Liver (tissue), 7 donors: ENCODE measurements at regions not wholly inside any gene's neighbourhood (a gene's known extent, or its start where the extent isn't known, plus 50 kb on each side); places are given as distances from the start of the nearest gene placed in this dataset.

Experiments
- DNase-seq: peaks from one replicate; pipeline ENCODE4 v3.0.0-alpha.2; 2017; ENCODE audit warnings: low spot score
- H3K27ac ChIP-seq, 2 donors: one replicate each; pipeline ENCODE4 v1.7.0; 2013; ENCODE audit warnings: inconsistent platforms in 2 of 2, low read length in 2 of 2, control low read depth in 1 of 2, low read depth in 1 of 2, mild to moderate bottlenecking in 1 of 2
- H3K27me3 ChIP-seq, 4 donors: one replicate each; pipeline versions ENCODE4 v1.6.1 to v1.7.0; 2013; ENCODE audit warnings: low read length in 3 of 4, inconsistent platforms in 1 of 4, mild to moderate bottlenecking in 1 of 4, moderate library complexity in 1 of 4; ENCODE audit not compliant: control insufficient read depth in 4 of 4, insufficient read depth in 4 of 4
- H3K36me3 ChIP-seq, 4 donors: one replicate each; pipeline versions ENCODE4 v1.6.1 to v1.7.0; 2013; ENCODE audit warnings: low read length in 3 of 4, mild to moderate bottlenecking in 3 of 4, low read depth in 1 of 4, moderate library complexity in 1 of 4; ENCODE audit not compliant: control insufficient read depth in 4 of 4, insufficient read depth in 3 of 4
- H3K4me1 ChIP-seq, 4 donors: one replicate each; pipeline versions ENCODE4 v1.6.1 to v1.7.0; 2013; ENCODE audit warnings: low read length in 3 of 4, mild to moderate bottlenecking in 3 of 4, moderate library complexity in 1 of 4; ENCODE audit not compliant: control insufficient read depth in 4 of 4, insufficient read depth in 4 of 4
- H3K4me3 ChIP-seq, 3 donors: one replicate each; pipeline versions ENCODE4 v1.6.1 to v1.7.0; 2013; ENCODE audit warnings: low read length in 3 of 3, control low read depth in 1 of 3, low read depth in 1 of 3, mild to moderate bottlenecking in 1 of 3
- H3K9ac ChIP-seq, 2 donors: one replicate each; pipeline ENCODE4 v1.7.0; 2013; ENCODE audit warnings: low read length in 2 of 2, mild to moderate bottlenecking in 2 of 2, moderate library complexity in 2 of 2, control low read depth in 1 of 2, low read depth in 1 of 2
- H3K9me3 ChIP-seq, 4 donors: one replicate each; pipeline versions ENCODE4 v1.6.1 to v1.7.0; 2013; ENCODE audit warnings: low read length in 3 of 4; ENCODE audit not compliant: control insufficient read depth in 4 of 4
- ATF3 ChIP-seq: IDR thresholded peaks from 2 replicates; pipeline ENCODE4 v1.6.1; 2016; ENCODE audit warnings: antibody characterized with exemption
- EGR1 ChIP-seq, 2 donors: IDR thresholded peaks; 2 replicates each; pipeline ENCODE4 v1.6.1; 2016 to 2018; ENCODE audit warnings: antibody characterized with exemption in 2 of 2, low read depth in 2 of 2
- FOXA1 ChIP-seq: IDR thresholded peaks from 2 replicates; pipeline ENCODE4 v1.6.1; 2016; ENCODE audit warnings: antibody characterized with exemption
- FOXA2 ChIP-seq: IDR thresholded peaks from 2 replicates; pipeline ENCODE4 v1.6.1; 2016; ENCODE audit warnings: antibody characterized with exemption
- GABPA ChIP-seq, 2 donors: IDR thresholded peaks in 1 of 2; conservative IDR thresholded peaks in 1 of 2; 2 replicates each; pipeline ENCODE4 v1.6.1; 2016; ENCODE audit warnings: antibody characterized with exemption in 2 of 2, mild to moderate bottlenecking in 1 of 2, moderate library complexity in 1 of 2
- HNF4A ChIP-seq, 2 donors: conservative IDR thresholded peaks; 2 replicates each; pipeline ENCODE4 v1.6.1; 2016; ENCODE audit warnings: antibody characterized with exemption in 2 of 2, mild to moderate bottlenecking in 2 of 2
- HNF4G ChIP-seq: IDR thresholded peaks from 2 replicates; pipeline ENCODE4 v1.6.1; 2016; ENCODE audit warnings: antibody characterized with exemption
- JUND ChIP-seq, 2 donors: IDR thresholded peaks; 2 replicates each; pipeline ENCODE4 v1.6.1; 2016; ENCODE audit warnings: antibody characterized with exemption in 2 of 2
- MAX ChIP-seq: IDR thresholded peaks from 2 replicates; pipeline ENCODE4 v1.6.1; 2016; ENCODE audit warnings: antibody characterized with exemption
- RAD21 ChIP-seq, 2 donors: IDR thresholded peaks; 2 replicates each; pipeline ENCODE4 v1.6.1; 2016; ENCODE audit warnings: antibody characterized with exemption in 2 of 2, mild to moderate bottlenecking in 2 of 2
- REST ChIP-seq: IDR thresholded peaks from 2 replicates; pipeline ENCODE4 v1.6.1; 2016; ENCODE audit warnings: antibody characterized with exemption, mild to moderate bottlenecking
- RXRA ChIP-seq, 2 donors: IDR thresholded peaks; 2 replicates each; pipeline ENCODE4 v1.6.1; 2017 to 2018; ENCODE audit warnings: antibody characterized with exemption in 2 of 2, mild to moderate bottlenecking in 1 of 2
- SP1 ChIP-seq: IDR thresholded peaks from 2 replicates; pipeline ENCODE4 v1.6.1; 2018; ENCODE audit warnings: antibody characterized with exemption, mild to moderate bottlenecking
- TAF1 ChIP-seq: conservative IDR thresholded peaks from 2 replicates; pipeline ENCODE4 v1.6.1; 2016; ENCODE audit warnings: antibody characterized with exemption, mild to moderate bottlenecking
- YY1 ChIP-seq: IDR thresholded peaks from 2 replicates; pipeline ENCODE4 v1.6.1; 2016; ENCODE audit warnings: antibody characterized with exemption, mild to moderate bottlenecking
- ZBTB33 ChIP-seq: IDR thresholded peaks from 2 replicates; pipeline ENCODE4 v1.6.1; 2016; ENCODE audit warnings: antibody characterized with exemption
- WGBS: extraction: QIAGEN DNeasy Blood & Tissue Kit; methylation state at CpG from one replicate; pipeline ENCODE4 v1.1.7; 2013; 5-methylcytosine and 5-hydroxymethylcytosine counted together
- donor health status: healthy.
- donor health status: healthy.
- donor health status: healthy.
- donor health status: healthy.

- Histone ChIP-seq H3K27me3 (peaks cover 0 to 2% (median 0%) of the 10 kb centered on the region in 4 donors), H3K9me3 (no peaks in the 10 kb centered on the region), H3K36me3 (no peaks in the 10 kb centered on the region), H3K27ac (no peak overlapping the region), H3K4me3 (no peak overlapping the region), H3K4me1 (no peaks in the 10 kb centered on the region), H3K9ac (no peak overlapping the region)
- DNase-seq = no peak
- TF ChIP-seq HNF4A (conservative IDR thresholded peaks at IDR 0.05) (no peak), GABPA (IDR thresholded peaks at IDR 0.05 in 1 of 2, conservative IDR thresholded peaks at IDR 0.05 in 1 of 2) (no peak), RAD21 (IDR thresholded peaks at IDR 0.05) (no peak), ZBTB33 (no peak), FOXA1 (no peak), REST (no peak), FOXA2 (no peak), MAX (no peak)
- 82% methylated on average over 3 of the region's 3 CpGs for WGBS
Observed at GRCh38 chr9:20070336-20070735, 281.5 kb upstream of the SLC24A2 start.

GRCh38 chr9:20065796-20066700, 277.2 kb upstream of the SLC24A2 start:
- H3K9me3 ChIP-seq = no peaks in the 10 kb centered on the region
- no peak overlapping the region for H3K9ac ChIP-seq
- no peaks in the 10 kb centered on the region for H3K4me1 ChIP-seq
- H3K27me3 ChIP-seq = no peaks in the 10 kb centered on the region
- H3K4me3 ChIP-seq = no peak overlapping the region
- no peak overlapping the region for H3K27ac ChIP-seq
- no peak for DNase-seq
- H3K36me3 ChIP-seq = no peaks in the 10 kb centered on the region
- no peak for TF ChIP-seq EGR1 (IDR thresholded peaks at IDR 0.05; ENCODE audit: low read depth in 2 of 2)
- TF ChIP-seq FOXA1 = no peak
- TF ChIP-seq FOXA2 = no peak
- no peak for TF ChIP-seq REST
- no peak for TF ChIP-seq RAD21 (IDR thresholded peaks at IDR 0.05)
- no peak for TF ChIP-seq YY1
- TF ChIP-seq TAF1 = no peak
- no peak for TF ChIP-seq ZBTB33
- no peak for TF ChIP-seq MAX
- TF ChIP-seq RXRA (IDR thresholded peaks at IDR 0.05) = no peak
- TF ChIP-seq HNF4G = no peak
- TF ChIP-seq SP1 = no peak
- no peak for TF ChIP-seq ATF3
- no peak for TF ChIP-seq JUND (IDR thresholded peaks at IDR 0.05)
- WGBS = 69% methylated on average over 4 of the region's 4 CpGs
